Right lobe of liver (tissue), 4 donors: ENCODE measurements at regions not wholly inside any gene's neighbourhood (a gene's known extent, or its start where the extent isn't known, plus 50 kb on each side); places are given as distances from the start of the nearest gene placed in this dataset.
A peak's percentile ranks its signal among the peaks of the same experiment; 100 is the strongest.

ENCODE experiments used
- CTCF ChIP-seq, 4 donors: fragments of 200-600 bp in 3 of 4; fragments of 450-650 bp in 1 of 4; IDR thresholded peaks; one replicate each; pipeline versions ENCODE4 v1.5.1 to v1.8.0; 2016 to 2022; ENCODE audit warnings: antibody characterized with exemption in 4 of 4, mild to moderate bottlenecking in 2 of 4
- POLR2A ChIP-seq: fragments of 450-650 bp; IDR thresholded peaks from one replicate; pipeline ENCODE4 v1.6.1; 2017; ENCODE audit warnings: antibody characterized with exemption, mild to moderate bottlenecking
- donor health status: DM: no; HTN: no; CAD: no.
- donor health status: DM: no; HTN: no; CAD: no.
- donor health status: DM: no; HTN: yes; CAD: no.

DNA sequence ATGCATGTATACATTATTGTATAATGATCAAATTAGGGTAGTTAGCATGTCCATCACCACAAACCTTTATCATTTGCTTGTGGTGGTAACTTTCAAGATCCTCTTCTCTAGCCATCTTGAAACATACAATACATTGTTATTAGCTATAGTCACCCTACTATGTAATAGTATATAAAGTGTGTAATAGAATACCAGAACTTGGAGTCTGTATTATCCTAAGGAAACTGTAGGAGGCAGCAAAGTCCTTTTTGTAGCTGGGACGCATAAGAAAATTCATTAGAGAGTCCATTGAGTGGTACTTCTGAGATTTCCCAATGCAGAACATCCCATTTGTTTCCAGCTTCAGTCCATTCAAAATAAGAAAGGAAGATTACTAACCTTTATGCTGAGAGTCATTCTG lies 325.9 kb upstream of the LRFN5 start:
- TF ChIP-seq CTCF (IDR thresholded peaks at IDR 0.05) (peak in 2 of 4 donors; percentile 15 to 22), POLR2A (no peak)
